NCI-H748 (cell line): ENCODE measurements at regions not wholly inside any gene's neighbourhood (a gene's known extent, or its start where the extent isn't known, plus 50 kb on each side); places are given as distances from the start of the nearest gene placed in this dataset.
"Not testable (repeated sequence)": the region's sequence is repeated elsewhere in the genome, so short reads cannot be mapped to it uniquely, and the experiment has no call there.

Source experiments
- DNase-seq: peaks from one replicate; lab custom pipeline; 2025; ENCODE audit not compliant: unreplicated experiment; lab: John Stamatoyannopoulos, UW

DNA sequence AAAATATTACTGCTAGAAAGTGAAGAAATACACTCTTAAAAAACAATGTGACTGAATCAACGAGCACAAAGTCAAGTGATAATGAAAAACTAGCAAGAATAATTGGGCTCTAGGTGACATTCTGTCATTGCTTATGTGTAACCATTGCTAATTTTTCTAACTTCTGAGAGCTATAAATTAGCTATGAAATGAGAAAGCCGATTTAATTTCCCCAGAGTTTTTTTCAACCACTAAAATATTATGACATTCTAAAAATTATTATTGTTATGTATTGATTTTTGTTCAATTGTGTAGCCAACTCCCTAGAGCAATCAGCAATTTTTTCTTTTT is 458.6 kb upstream of the ATXN8OS start:
- DNase-seq = no peak

DNA sequence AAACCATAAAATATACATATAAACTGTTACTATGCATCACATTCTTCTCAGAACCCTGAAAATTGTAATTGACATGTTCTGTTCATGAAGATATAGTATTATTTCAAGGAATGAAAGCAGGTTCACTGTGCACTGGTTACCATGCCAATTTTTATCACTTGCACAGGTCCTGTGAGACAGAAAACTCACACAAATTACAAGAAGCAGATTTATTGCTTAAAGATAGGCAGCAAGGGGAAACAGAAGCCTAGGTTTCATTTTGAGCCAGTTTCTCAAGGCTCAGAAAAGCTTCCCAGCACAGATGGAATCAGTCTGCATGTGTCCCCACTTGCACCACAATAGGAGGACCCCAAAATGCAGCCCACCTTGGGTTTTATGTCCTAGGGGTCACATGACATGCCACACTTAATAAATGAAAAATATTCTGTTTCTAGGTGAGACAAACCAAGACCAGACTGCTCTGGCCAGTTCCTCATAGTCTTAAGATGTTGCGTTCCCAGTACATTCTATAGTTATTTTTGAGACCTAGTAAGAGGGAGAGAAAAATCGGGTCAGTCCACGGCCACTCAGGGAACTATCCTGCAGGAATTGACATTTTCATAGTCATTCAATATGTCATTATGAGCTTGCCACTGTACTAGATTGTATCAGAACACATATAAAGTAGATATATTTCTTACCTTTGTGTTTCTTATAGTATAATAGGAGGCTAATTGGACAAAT is 459.1 kb upstream of the ATXN8OS start:
- DNase-seq = no peak

DNA sequence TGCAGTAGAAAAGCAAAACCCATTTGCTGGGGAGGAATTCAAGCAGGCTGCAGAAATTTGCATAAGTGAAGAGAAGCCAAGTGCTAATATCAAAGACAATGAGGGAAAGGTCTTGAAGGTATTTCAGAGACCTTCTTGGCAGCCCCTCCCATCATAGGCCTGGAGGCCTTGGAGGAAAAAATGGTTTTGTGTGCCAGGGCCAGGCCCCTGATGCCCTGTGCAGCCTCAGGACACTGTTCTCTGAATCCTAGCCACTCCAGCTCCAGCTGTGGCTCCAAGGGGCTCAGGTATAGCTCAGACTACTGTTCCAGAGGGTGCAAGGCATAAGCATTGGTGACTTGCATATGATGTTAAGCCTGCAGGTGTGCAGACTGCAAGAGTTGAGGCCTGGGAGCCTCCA is 463.2 kb upstream of the ATXN8OS start:
- no peak for DNase-seq

DNA sequence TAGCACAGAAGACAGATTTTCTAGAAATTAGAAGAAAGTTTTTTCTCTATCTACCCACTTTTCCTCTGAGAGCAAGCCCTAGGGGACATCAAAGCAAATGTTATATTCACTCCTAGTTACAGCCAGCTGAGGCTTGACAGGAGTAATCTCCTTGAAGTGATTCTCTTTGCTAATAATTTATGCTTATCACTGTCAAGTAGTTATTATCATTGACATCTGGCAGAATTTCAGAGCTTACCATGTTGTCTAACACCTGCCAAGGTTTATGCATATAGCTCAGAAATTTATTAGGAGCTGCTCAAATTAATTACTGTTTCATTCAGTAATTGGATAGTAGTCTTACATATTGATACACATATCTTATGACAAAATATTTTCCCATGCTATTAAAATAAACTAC is 465.9 kb upstream of the ATXN8OS start:
- no peak for DNase-seq

DNA sequence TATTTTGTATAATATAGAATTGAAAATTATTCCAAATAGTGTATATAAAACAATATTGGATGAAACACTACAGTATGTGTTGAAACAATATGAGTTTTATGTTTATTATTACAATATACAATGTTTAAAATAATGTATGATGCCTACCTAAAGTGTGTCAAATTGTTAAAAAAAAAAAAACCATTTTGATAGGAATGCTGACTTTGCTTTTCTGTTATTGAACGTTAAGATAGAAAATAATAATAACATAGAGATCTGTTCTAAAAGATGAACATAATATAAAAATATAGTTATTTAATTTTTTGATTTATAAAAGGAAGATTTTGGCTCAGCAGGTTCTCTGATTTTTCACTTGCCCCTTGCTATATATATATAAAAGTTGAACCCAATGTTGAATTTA is 474.6 kb upstream of the ATXN8OS start:
- DNase-seq = no peak

DNA sequence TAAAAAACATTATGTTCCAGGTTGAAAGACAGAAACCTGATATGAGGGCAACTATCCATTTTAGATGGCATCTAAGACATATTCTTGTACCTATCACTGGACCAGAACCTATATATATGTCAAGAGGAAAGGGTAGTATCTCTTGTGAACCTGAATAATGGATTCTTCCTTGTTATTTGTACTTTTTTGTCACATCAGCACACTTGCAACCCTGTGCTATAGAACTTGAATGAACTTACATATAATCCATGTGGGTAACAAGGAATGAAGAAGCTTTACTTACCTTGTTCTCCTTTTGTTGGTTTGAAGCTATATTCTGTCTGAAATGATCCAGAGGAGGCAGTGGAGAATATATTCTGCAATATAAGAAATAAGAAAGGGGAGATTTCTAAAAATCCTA is 483.7 kb upstream of the ATXN8OS start:
- DNase-seq = no peak

DNA sequence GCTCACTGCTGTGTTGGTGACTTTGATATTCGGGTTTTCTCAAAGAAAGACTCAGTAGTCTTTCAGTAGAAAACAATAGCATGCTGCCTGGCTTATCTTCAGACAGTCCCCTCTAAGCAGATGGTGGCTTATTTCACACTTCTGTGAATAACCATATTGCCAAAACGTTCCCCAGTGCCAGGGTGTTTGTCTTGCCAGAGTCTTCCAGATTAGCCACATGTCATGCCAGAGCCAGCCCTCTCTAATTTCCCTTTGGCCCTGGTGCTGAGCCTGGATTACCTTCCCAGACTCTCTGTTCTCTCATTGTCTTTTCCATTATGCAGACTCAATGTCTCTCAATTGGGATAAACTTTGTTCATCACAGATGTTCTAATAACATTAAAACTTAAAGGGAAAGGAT is 488.0 kb upstream of the ATXN8OS start:
- DNase-seq = no peak

DNA sequence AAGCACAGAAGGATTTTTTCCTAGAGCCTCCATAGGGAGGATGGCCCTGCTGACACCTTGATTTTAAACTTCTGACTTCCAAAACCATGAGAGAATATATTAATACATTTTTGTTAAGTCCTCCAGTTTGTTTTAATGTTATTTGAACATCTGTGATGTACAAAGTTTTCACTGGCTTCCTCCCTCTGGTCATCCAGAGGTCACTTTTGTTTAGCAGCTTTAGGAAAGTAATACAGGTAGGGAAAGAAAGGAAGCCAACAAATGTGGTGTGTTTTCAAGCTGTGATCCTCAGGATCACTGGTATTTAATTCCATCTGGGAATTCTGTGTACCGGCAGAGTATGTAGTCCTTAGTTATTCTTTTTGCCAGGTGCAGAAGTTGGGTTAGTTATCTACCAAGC is 488.8 kb upstream of the ATXN8OS start:
- DNase-seq = no peak

DNA sequence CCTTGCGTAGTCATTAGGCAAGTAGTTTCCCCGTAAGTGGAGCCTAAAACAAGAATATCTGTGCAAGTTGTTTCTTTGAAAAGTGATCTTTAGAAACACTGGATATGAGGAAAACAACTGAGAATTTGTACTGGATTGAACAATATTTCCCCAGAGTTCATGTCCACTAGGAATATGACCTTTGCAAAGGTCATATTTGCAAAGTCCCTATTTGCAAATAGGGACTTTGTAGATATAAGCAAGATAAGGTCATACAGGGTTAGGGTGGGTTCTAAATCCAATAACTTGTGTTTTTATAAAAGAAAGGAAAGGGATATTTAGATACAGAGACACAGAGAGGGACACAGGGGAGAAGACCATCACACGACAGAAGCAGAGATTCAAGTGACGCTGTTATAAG is 489.2 kb upstream of the ATXN8OS start:
- no peak for DNase-seq

DNA sequence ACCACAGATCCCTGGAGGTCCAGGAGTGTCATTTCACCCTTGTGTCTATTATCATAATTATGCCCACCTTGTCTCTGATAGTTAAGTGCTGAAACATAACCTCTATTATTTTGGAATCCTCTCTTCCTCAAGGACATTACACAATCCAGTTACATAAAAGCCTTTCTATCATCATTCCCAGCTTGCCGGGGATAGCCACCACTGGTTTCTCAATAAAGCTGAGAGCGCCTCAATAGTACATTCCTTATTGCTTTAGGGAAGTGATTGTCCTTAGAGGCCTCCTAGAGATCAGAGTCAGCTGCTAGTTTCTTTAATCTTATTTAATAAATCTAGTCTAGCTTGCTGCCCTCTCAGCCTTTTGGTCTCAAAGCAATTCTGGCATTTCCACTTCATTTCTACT is 490.0 kb upstream of the ATXN8OS start:
- no peak for DNase-seq

DNA sequence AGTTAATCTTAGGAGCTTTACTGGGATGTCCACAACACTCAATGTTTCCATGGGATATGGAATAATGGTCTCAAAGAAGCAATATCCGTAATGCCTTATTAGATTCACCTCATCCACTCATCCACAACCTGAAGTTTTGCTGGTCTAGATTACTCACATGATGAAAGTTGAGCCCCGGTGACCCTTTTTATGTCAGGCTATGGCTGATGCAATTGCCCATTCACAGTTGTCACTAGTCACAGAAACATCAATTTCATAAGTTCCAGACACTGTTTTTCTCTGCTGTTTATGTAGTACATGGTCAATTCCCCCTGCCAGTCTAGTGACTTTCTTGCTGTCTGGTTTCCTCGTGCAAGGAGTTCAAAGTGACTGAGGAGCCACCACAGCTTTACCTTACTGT is 491.2 kb upstream of the ATXN8OS start:
- no peak for DNase-seq

DNA sequence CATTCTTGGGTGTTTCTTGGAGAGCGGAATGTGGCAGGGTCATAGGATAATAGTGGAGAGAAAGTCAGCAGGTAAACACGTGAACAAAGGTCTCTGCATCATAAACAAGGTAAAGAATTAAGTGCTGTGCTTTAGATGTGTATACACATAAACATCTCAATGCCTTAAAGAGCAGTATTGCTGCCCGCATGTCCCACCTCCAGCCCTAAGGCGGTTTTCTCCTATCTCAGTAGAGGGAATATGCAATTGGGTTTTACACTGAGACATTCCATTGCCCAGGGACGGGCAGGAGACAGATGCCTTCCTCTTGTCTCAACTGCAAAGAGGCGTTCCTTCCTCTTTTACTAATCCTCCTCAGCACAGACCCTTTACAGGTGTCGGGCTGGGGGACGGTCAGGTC is 492.6 kb upstream of the ATXN8OS start:
- DNase-seq = not testable (repeated sequence)

DNA sequence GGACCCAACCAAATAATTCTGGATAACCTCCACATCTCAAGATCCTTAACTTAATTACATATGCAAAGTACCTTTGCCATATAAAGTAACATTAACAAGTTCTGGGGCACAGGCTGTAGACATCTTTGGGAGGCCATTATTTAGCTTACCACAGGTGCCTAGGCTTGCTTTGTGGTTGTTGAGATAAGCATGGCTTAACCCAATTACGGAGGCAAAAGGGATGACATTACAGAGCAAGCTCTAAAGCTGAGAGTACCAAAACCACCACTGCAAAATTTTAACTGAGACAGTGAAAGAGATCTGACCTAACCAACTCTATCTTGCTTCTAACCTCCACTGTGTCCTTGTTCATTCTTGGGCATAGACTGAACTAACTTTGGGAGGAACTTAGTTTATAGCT is 502.9 kb upstream of the ATXN8OS start:
- no peak for DNase-seq

DNA sequence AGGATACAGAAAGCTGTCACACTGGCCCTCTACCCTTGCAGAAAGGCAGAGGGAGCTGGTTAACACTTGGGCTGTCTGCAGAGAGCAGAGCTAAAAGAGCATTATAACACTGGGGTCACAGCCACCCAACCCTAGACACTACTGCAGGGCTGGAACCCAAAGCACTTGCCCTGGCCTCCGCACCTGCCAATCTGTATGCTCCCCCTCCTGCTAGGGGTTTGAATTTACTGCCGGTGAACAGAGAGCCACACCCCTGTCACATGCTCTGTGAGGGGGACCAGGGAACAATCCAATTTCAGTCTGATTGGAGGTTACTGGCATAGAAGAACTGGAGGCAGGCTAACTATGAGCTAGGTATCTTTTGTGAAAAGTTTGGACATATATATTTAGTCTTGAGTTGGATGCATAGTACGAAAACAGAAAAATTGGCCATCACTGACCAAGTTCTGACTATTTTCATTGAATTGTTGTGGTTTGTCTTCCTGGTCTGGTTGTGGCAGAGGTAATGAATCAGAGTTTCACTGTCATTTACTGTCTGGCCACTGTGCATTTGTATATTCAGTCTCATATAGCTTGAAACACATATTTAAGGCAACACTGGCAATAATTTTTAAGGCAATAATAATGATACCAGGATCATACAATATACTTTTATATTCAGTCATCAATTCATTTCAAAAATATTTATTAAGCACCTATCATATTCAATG is 504.3 kb upstream of the ATXN8OS start:
- no peak for DNase-seq

DNA sequence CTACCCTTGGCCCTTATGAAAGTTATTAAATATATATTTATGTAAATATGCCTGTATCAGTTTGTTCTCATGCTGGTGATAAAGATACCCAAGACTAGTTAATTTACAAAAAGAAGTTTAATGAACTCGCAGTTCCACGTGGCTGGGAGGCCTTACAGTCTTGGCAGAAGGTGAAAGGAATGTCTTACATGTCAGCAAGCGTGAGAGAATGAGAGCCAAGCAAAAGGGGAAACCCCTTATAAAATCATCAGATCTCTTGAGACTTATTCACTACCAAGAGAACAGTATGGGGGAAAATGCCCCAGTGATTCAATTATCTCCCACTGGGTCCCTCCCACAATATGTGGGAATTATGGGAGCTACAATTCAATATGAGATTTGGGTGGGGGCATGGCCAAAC is 506.0 kb upstream of the ATXN8OS start:
- no peak for DNase-seq

DNA sequence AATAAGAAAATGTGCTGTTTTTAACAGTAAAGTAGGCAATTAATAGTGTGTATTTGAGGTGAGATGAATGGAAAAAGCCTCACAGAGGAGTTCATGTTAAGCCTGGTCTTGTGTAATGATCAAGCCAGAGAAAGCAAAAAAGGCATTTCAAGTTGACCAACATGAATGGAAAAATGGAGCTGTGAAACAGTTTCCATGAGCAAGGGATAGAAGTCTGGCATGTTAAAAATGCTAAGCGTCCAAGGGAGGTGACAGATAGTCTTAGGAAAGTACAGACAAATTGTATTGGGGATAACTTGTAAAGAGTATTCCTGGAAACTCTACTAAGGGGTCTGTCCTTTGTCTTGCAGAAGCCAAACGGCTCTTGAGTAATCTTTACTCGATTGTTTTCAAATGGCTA is 506.8 kb upstream of the ATXN8OS start:
- no peak for DNase-seq

DNA sequence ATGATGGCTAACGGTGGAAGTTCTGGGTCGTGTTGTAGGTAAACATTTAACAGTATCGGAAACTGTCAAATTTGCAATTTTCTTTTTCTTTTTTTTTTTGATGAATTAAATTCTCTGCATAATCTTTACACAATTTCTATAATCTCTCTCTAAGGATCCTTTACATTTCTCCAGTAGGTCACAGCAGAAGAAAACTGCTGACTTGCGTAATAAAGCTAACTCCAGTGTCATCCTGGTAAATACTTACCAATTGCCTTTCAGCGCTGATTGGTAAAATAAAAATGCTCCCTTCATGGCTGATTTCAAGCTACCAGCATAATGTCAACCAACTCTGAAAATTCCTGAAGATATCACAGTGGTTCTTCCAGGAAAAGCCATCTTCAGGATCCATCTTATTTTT is 510.5 kb upstream of the ATXN8OS start:
- no peak for DNase-seq

DNA sequence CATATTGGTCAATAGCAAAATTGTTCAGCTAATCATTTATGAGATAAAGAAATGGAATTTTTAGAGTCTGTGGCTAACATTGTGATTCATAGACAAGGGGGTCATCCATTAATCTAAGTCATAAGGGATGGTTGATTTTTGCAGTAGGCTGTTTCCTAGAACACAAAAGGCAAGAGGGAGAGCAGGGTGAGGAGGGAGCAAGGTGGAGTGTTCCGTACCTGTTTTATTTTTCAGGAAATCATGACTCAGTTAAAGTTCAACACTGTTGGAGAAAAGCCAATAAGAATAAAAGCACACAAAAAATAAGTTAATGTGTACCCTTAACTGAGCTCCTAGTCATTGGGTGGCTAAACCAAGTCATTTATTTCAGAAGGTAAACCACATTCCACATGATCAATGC is 512.4 kb upstream of the ATXN8OS start:
- DNase-seq = no peak

DNA sequence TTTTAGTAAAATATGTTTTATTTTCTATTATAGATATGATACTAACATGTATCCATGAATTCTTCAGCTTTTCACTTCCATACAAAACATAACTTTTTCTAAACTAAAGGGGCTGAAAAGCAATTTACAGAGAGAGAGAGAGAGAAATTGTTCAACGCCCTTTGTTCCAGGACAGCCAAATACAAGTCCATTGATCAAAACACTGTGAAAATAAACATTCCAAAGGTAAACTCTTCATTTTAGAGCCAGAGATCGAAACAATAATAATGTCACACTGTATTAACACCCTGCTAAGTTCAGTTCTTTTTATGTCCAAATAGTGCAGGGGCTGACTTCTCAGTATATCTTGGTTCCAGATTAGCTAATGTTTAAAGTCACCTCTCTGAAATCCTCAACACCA is 516.2 kb upstream of the ATXN8OS start:
- DNase-seq = no peak

DNA sequence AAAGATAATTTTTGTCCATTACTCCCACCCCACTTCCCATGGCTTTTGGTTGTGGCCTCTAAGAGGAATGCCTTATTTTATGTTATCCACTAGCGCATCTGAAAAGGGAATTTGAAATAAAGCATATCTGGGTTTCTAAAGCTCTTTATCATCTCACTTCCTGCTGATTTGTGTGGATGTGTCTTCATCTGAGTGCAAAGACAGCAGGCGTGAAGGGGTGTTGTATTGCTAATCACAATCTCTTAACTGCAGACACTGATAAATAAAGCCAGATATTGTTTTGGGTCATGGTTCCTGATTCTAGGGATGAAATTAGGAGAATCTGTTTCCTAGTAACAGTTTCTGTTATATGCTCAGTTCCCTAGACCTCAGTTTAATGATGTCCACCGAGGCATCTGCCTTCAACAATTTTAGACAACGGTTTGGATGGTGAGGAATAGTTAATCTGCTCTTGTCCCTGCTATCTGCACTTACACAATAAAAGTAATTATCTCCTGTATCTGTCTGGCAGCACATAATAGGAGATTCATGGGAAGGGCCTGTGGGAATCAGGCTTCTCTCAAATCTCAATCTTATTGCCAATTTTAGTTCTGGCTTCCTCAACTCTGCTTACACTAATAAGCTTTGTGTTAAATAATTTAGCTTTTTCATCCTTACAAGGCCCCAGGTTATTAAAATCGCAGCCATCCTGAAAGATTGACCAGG is 517.9 kb upstream of the ATXN8OS start:
- no peak for DNase-seq

DNA sequence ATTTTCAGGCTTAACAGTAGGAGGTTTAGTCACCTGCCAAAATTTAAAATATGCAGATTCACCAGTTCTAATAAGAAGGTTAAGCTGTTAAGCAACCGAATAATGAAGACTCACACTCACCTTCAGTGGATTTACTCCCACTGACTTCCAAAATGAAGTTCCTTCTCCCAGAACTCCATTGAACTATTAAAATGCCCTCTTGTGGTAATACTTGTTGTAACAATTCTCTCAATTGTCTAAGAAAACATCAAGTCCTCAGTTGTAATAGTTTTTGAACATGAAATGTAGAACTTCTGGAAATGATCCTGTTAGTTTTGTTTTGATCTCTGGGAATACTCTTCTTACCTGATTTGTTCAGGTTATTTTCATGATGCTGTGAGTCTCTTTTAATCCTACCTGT is 522.0 kb upstream of the ATXN8OS start:
- DNase-seq = no peak

DNA sequence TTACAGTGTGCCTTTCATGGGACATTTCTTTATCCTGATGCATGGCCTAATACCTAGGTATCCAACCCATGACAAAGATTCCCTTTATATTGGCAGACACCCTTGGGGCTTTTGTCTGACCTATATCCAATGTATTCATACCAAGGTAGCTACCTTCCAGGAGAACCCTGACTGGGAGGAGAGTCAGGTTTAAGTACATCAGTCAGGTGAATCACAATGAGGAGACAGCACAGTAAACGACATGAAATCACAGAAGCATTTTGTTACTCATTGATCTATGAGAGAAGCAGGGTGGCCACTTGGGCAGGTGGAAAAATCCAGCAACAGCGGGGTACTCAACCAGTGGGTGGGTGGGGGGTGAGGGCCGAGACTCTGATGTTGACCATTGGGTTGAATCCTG is 527.4 kb upstream of the ATXN8OS start:
- DNase-seq = no peak

DNA sequence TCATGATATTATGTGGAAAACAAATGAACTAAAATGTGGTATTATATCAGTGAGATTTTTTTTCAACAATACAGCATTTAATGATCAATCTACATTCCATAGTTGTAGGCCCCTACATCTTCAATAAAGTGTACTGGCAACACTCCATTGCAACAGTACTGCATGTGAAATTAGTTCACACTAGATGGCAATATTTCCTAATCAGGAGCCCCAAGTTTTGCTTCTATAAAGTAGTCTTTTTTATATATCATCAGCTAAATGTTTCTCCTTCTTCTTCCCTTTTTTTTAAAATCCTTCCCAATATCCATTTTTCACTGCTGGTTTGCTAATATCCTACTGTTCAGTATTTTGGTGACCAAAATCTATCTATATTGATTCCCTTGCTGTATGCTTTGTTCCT is 528.3 kb upstream of the ATXN8OS start:
- no peak for DNase-seq
